GM10248 (cell line): ENCODE measurements at regions not wholly inside any gene's neighbourhood (a gene's known extent, or its start where the extent isn't known, plus 50 kb on each side); places are given as distances from the start of the nearest gene placed in this dataset.

Experiments used
- CTCF ChIA-PET: fragments of 300-600 bp; sonication (Branson Sonifier 250); formaldehyde crosslinking; extraction: SDS; loops from one replicate; lab custom pipeline; 2021; ENCODE audit warnings: antibody characterized with exemption; lab: Yijun Ruan, JAX
- POLR2A ChIA-PET: fragments of 350-650 bp; sonication (Branson Sonifier 250); formaldehyde crosslinking; extraction: SDS; loops from one replicate; lab custom pipeline; 2020; ENCODE audit warnings: antibody characterized with exemption; lab: Yijun Ruan, JAX
- DNase-seq: peaks from one replicate; pipeline ENCODE4 v3.0.0; 2012; ENCODE audit errors: extremely low spot score
- TF ChIP-seq, protein P1 (sequence below): IDR thresholded peaks from 2 replicates; pipeline ENCODE4 v1.5.1; 2012; ENCODE audit warnings: mild to moderate bottlenecking, low read depth; ENCODE audit errors: extremely low read depth, missing control alignments, control extremely low read depth

GRCh38 chr10:43928425-43928968 lies 279.8 kb upstream of the ZNF32 start:
- TF ChIP-seq, protein P1, sequence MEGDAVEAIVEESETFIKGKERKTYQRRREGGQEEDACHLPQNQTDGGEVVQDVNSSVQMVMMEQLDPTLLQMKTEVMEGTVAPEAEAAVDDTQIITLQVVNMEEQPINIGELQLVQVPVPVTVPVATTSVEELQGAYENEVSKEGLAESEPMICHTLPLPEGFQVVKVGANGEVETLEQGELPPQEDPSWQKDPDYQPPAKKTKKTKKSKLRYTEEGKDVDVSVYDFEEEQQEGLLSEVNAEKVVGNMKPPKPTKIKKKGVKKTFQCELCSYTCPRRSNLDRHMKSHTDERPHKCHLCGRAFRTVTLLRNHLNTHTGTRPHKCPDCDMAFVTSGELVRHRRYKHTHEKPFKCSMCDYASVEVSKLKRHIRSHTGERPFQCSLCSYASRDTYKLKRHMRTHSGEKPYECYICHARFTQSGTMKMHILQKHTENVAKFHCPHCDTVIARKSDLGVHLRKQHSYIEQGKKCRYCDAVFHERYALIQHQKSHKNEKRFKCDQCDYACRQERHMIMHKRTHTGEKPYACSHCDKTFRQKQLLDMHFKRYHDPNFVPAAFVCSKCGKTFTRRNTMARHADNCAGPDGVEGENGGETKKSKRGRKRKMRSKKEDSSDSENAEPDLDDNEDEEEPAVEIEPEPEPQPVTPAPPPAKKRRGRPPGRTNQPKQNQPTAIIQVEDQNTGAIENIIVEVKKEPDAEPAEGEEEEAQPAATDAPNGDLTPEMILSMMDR = no peak
- ChIA-PET POLR2A (no interaction called here), CTCF (no interaction called here)
- DNase-seq = no peak

DNA sequence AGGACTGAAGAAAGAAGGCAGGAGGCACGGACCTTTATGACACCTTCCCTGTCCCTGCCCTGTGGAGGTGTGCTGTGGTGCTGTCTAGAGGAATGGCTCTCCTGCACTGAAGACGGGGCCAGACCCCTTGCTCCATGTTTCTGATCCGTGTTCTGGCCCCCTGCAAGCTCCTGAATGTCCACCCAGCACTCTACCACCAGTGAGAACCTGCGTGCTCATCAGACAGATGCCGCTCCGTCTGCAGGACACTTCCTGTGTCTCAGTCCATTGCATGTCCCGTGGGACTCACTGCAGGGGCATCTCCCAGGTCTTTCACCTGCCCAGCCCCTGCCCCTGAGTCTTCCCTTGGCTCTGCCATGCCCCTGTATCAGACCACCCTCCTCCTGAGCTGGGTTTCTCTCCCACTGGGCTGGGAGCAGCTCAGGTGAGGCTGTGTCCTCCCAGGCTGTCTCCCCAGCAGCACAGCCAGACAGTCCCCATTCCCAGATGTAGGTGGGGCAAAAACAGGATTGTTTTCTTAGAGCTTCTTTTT lies 278.3 kb upstream of the ZNF32 start:
- CTCF ChIA-PET = no interaction called here
- POLR2A ChIA-PET = no interaction called here
- DNase-seq = no peak
- TF ChIP-seq, protein P1 = no peak

- POLR2A ChIA-PET = no interaction called here
- DNase-seq = no peak
- CTCF ChIA-PET = no interaction called here
- TF ChIP-seq, protein P1 = no peak
These were observed 277.7 kb upstream of the ZNF32 start for GRCh38 chr10:43926371-43926770.

DNA sequence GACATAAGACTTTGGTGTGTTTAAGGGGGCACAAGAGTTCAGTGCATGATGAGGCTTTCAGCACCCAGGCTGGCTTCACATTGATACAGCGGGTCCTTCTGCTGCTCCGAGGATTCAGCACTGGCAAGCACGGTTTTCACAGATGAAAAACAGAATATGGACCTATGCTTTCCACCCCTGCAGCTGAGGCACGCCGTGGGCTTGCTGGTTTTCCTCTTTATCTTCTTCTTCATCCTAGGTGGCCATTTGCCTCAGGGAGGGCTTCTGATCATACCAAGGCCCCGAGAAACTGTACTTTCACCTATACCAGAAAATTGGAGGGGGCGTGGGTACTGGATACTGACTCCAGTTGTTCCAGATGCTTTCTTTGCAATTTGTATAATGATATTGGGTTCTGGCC lies 277.1 kb upstream of the ZNF32 start:
- ChIA-PET CTCF (interaction anchor here (0.8 kb wide), 1 partner anchor 9 kb away, joined by 3 read pairs; no protein-coding TSS in a partner anchor), POLR2A (no interaction called here)
- DNase-seq = no peak
- TF ChIP-seq, protein P1 = no peak

DNA sequence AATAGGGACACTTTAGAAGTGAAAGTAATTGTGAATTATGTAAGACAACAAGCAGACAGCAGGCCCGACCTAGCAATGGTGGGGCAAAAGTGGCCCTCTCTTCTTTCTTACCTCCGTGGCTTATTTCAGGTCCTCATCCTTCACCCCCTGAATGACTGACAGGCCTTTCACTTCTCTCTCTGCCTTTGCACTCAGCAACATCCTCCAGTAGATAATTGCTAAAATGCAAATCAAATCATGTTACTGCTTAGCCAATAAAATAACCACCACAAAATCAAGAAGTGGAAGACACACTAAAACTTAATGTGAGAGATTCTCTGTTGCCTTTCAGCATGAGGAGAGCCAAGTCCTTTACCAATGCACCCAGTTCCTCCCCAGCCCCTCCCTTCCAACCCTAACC lies 274.6 kb upstream of the ZNF32 start:
- CTCF ChIA-PET = interaction anchor here (1.2 kb wide), 1 partner anchor 106 kb away, joined by 3 read pairs; no protein-coding TSS in a partner anchor
- DNase-seq = no peak
- TF ChIP-seq, protein P1 = no peak
- POLR2A ChIA-PET = no interaction called here

DNA sequence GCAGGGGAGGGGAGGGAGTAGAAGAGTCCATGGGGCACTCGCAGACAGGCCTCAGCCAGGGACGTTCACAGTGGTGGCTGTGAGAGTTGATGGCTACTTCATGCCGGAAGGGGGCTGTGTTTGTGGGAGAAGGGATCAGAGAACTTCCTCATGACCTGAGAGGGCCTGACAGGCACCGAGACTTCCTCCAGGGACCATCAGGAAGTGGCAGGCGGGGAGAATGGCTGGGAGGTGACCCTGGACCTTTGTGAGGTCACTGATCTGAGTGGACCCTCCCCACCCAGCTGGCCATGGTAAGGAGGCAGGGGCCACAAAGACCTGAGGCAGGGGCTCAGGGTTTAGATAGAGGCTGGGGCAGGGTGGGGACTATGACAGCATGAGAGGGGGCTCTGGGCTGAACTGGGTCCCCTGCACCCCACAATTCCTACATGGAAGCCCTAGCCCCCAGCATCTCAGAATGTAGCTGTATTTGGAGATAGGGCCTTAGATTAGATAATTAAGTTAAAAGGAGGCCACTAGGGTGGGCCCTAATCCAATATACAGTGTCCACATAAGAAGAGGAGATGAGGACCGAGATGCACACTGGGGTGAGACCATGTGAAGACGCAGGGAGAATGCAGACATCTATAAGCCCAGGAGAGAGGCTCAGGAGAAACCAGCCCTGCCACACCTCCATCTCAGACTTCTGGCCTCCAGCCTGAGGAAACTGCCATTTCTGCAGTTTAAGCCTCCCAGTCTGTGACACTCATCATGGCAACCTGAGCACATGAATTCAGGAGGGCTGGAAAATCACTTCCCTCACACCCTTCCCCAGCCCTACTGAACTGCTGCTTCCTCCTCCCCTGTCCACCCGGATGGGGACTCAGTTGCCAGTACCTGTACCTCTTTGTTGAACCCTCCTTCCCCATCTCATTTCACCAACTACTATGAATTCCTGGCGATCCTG lies 273.9 kb upstream of the ZNF32 start:
- ChIA-PET POLR2A (no interaction called here), CTCF (interaction anchor here (1.2 kb wide), 1 partner anchor 107 kb away, joined by 3 read pairs; no protein-coding TSS in a partner anchor)
- TF ChIP-seq, protein P1 = no peak
- DNase-seq = no peak
